ENCODE measurements at regions not wholly inside any gene's neighbourhood (a gene's known extent, or its start where the extent isn't known, plus 50 kb on each side); places are given as distances from the start of the nearest gene placed in this dataset.

DNA sequence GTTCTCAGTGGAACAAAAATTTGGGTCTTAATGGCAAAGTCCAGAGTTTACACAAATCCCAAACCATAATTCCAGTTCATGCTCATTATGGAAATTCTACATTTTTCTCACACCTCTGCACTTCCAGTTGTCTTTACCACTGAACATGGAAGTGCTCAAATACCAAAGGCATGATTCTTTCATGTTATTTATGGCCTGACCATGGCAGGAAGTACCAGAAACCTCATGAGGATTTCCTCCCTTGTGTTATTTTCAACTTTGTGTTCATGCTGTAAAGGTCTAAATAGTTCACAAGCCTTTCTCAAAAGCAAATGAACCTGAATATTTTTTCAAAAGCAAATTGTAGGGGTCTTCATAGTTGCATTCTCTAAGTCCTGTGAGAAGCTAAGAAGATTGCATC is 82.0 kb upstream of the ITGA1 start:
- TF ChIP-seq EP300 (conservative IDR thresholded peaks at IDR 0.05; ENCODE audit: poor library complexity, severe bottlenecking) (no peak), RAD21 (conservative IDR thresholded peaks at IDR 0.05) (no peak), TAF1 (IDR thresholded peaks at IDR 0.05; ENCODE audit: low read depth) (no peak), MXI1 (conservative IDR thresholded peaks at IDR 0.05; ENCODE audit: poor library complexity, severe bottlenecking) (no peak), EZH2 (IDR thresholded peaks at IDR 0.05; ENCODE audit: borderline replicate concordance, insufficient read depth, low read length, poor library complexity, severe bottlenecking) (no peak), POLR2AphosphoS5 (IDR thresholded peaks at IDR 0.05) (no peak)
- TF ChIP-seq, protein P1, sequence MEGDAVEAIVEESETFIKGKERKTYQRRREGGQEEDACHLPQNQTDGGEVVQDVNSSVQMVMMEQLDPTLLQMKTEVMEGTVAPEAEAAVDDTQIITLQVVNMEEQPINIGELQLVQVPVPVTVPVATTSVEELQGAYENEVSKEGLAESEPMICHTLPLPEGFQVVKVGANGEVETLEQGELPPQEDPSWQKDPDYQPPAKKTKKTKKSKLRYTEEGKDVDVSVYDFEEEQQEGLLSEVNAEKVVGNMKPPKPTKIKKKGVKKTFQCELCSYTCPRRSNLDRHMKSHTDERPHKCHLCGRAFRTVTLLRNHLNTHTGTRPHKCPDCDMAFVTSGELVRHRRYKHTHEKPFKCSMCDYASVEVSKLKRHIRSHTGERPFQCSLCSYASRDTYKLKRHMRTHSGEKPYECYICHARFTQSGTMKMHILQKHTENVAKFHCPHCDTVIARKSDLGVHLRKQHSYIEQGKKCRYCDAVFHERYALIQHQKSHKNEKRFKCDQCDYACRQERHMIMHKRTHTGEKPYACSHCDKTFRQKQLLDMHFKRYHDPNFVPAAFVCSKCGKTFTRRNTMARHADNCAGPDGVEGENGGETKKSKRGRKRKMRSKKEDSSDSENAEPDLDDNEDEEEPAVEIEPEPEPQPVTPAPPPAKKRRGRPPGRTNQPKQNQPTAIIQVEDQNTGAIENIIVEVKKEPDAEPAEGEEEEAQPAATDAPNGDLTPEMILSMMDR (IDR thresholded peaks at IDR 0.05; ENCODE audit: poor library complexity, severe bottlenecking) = no peak
- TF ChIP-seq, protein P2, sequence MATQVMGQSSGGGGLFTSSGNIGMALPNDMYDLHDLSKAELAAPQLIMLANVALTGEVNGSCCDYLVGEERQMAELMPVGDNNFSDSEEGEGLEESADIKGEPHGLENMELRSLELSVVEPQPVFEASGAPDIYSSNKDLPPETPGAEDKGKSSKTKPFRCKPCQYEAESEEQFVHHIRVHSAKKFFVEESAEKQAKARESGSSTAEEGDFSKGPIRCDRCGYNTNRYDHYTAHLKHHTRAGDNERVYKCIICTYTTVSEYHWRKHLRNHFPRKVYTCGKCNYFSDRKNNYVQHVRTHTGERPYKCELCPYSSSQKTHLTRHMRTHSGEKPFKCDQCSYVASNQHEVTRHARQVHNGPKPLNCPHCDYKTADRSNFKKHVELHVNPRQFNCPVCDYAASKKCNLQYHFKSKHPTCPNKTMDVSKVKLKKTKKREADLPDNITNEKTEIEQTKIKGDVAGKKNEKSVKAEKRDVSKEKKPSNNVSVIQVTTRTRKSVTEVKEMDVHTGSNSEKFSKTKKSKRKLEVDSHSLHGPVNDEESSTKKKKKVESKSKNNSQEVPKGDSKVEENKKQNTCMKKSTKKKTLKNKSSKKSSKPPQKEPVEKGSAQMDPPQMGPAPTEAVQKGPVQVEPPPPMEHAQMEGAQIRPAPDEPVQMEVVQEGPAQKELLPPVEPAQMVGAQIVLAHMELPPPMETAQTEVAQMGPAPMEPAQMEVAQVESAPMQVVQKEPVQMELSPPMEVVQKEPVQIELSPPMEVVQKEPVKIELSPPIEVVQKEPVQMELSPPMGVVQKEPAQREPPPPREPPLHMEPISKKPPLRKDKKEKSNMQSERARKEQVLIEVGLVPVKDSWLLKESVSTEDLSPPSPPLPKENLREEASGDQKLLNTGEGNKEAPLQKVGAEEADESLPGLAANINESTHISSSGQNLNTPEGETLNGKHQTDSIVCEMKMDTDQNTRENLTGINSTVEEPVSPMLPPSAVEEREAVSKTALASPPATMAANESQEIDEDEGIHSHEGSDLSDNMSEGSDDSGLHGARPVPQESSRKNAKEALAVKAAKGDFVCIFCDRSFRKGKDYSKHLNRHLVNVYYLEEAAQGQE (IDR thresholded peaks at IDR 0.05; ENCODE audit: borderline replicate concordance) = no peak
